K562 (cell line): ENCODE measurements at regions not wholly inside any gene's neighbourhood (a gene's known extent, or its start where the extent isn't known, plus 50 kb on each side); places are given as distances from the start of the nearest gene placed in this dataset.
"Not testable (repeated sequence)": the region's sequence is repeated elsewhere in the genome, so short reads cannot be mapped to it uniquely, and the experiment has no call there.

ENCODE experiments used
- ATAC-seq: fragments of 200-7000 bp; cut with Tn5 transposase; 3 replicates; pipeline ENCODE4 v1.9.1; 2020; ENCODE audit warnings: moderate library complexity
- BruUV-seq: library from RNA; stranded (reverse); fragments of 400-500 nt; replicated peaks from 2 replicates; lab custom pipeline; 2021; lab: Mats Ljungman, UMichigan
- CTCF ChIA-PET: fragments of 300-600 bp; formaldehyde crosslinking; extraction: SDS; loops from one replicate; lab custom pipeline; 2021; ENCODE audit warnings: low intra/inter-chr PET ratio; lab: Yijun Ruan, JAX
- POLR2A ChIA-PET: fragments of 300-600, 350-650 bp; sonication (Branson Sonifier 250); formaldehyde crosslinking; extraction: SDS; loops from one replicate; lab custom pipeline; 2021; ENCODE audit warnings: antibody characterized with exemption, inconsistent platforms; lab: Yijun Ruan, JAX
- DNase-seq, 4 experiments: peaks; one replicate each; pipeline versions ENCODE4 v3.0.0 to v3.0.0-alpha.2; 2011 to 2018; ENCODE audit warnings: low spot score in 3 of 4, mixed read lengths in 3 of 4; ENCODE audit errors: extremely low read depth in 1 of 4
- FAIRE-seq: peaks from 2 replicates; lab custom pipeline; 2011; peaks lifted over from hg19 to GRCh38; lab: Jason Lieb, UNC
- H2AFZ ChIP-seq: 2 replicates; pipeline ENCODE4 v1.6.0; 2011; ENCODE audit warnings: low read depth, low read length, control low read depth, inconsistent platforms
- H3K27ac ChIP-seq: fragments of 200-600 bp; 3 replicates; pipeline ENCODE4 v1.8.0; 2011; ENCODE audit warnings: low read depth, mild to moderate bottlenecking, control low read depth, inconsistent platforms, low read length, moderate library complexity, mixed read lengths; ENCODE audit errors: extremely low read depth
- H3K27me3 ChIP-seq, 2 experiments: fragments of 300-600 bp in 1 of 2; 2 replicates in 1 of 2; 3 replicates in 1 of 2; pipeline versions ENCODE4 v1.6.0 to v1.8.0; 2011; ENCODE audit warnings: inconsistent platforms in 2 of 2, low read length in 2 of 2, mild to moderate bottlenecking in 1 of 2, mixed read lengths in 1 of 2, moderate library complexity in 1 of 2; ENCODE audit not compliant: control insufficient read depth in 2 of 2, insufficient read depth in 2 of 2
- H3K36me3 ChIP-seq: fragments of 300-600 bp; 3 replicates; pipeline ENCODE4 v1.8.0; 2011; ENCODE audit warnings: mild to moderate bottlenecking, low read length, inconsistent platforms; ENCODE audit not compliant: control insufficient read depth, insufficient read depth
- H3K4me1 ChIP-seq, 2 experiments: fragments of 200-600 bp in 1 of 2; replicated peaks in 1 of 2; 2 replicates in 1 of 2; 3 replicates in 1 of 2; pipeline versions ENCODE4 v1.5.1 to v1.8.0; 2011; ENCODE audit warnings: inconsistent platforms in 2 of 2, low read length in 2 of 2, mild to moderate bottlenecking in 1 of 2, mixed read lengths in 1 of 2, moderate library complexity in 1 of 2; ENCODE audit not compliant: control insufficient read depth in 2 of 2, insufficient read depth in 2 of 2
- H3K4me2 ChIP-seq: 2 replicates; pipeline ENCODE4 v1.6.1; 2011; ENCODE audit warnings: low read length, control low read depth, inconsistent platforms, mixed read lengths; ENCODE audit not compliant: insufficient read depth
- H3K4me3 ChIP-seq: fragments of 200-600 bp; sonication (generic), shearing (Covaris generic); 2 replicates; pipeline ENCODE4 v1.5.1; 2016; ENCODE audit warnings: control low read depth, inconsistent platforms
- H3K79me2 ChIP-seq: fragments of 200-600 bp; 3 replicates; pipeline ENCODE4 v1.8.0; 2011; ENCODE audit warnings: low read length, inconsistent platforms; ENCODE audit not compliant: control insufficient read depth, insufficient read depth
- H3K9ac ChIP-seq, 2 experiments: 2 replicates each; pipeline versions ENCODE4 v1.6.0 to v1.6.1; 2011; ENCODE audit warnings: low read depth in 2 of 2, low read length in 2 of 2, control low read depth in 1 of 2, inconsistent platforms in 1 of 2, mild to moderate bottlenecking in 1 of 2, mixed read lengths in 1 of 2; ENCODE audit not compliant: insufficient read depth in 1 of 2
- H3K9me1 ChIP-seq: one replicate; pipeline ENCODE4 v1.6.0; 2011; ENCODE audit warnings: inconsistent platforms, mild to moderate bottlenecking, low read length, moderate library complexity; ENCODE audit not compliant: control insufficient read depth, insufficient read depth
- H3K9me3 ChIP-seq: replicated peaks from 2 replicates; pipeline ENCODE4 v1.5.1; 2011; ENCODE audit warnings: low read depth, low read length, inconsistent platforms; ENCODE audit not compliant: control insufficient read depth, insufficient read depth
- H4K20me1 ChIP-seq: replicated peaks from 2 replicates; pipeline ENCODE4 v1.6.1; 2011; ENCODE audit warnings: low read length, inconsistent platforms, mixed read lengths; ENCODE audit not compliant: control insufficient read depth, insufficient read depth
- ADNP ChIP-seq: fragments of 200-800 bp; sonication (Bioruptor generic); IDR thresholded peaks from 2 replicates; pipeline ENCODE4 v1.6.1; 2016; ENCODE audit warnings: missing genetic modification characterization, missing compliant biosample characterization
- CSDE1 ChIP-seq, 2 experiments: fragments of 450-650 bp; IDR thresholded peaks; 2 replicates each; pipeline ENCODE4 v1.6.1; 2016; ENCODE audit warnings: mild to moderate bottlenecking in 1 of 2
- KDM1A ChIP-seq, 2 experiments: fragments of 450-650 bp; IDR thresholded peaks; 2 replicates each; pipeline ENCODE4 v1.6.1; 2016; ENCODE audit warnings: mild to moderate bottlenecking in 2 of 2
- ZNF146 ChIP-seq: IDR thresholded peaks from one replicate; pipeline ENCODE4 v1.6.1; 2018; ENCODE audit warnings: missing compliant biosample characterization; ENCODE audit not compliant: unreplicated experiment
- WGBS: fragments of 100-300 bp; shearing (Covaris generic); methylation state at CpG from one replicate; pipeline ENCODE4 v1.1.6; 2016; ENCODE audit warnings: low coverage, mixed read lengths; ENCODE audit not compliant: insufficient coverage; ENCODE audit errors: missing lambda C conversion rate; 5-methylcytosine and 5-hydroxymethylcytosine counted together
- in situ Hi-C: fragments of 300-500 bp; cut with MboI; formaldehyde crosslinking; loops from 4 replicates; pipeline ENCODE4 v1.15.0; 2018; ENCODE audit warnings: inconsistent platforms, mixed read lengths
- intact Hi-C: fragments of 100-400 bp; cut with micrococcal nuclease; formaldehyde crosslinking; loops from 2 replicates; pipeline ENCODE4 v1.14.2; 2022

GRCh38 chr7:66461397-66461796 lies 167.3 kb upstream of the KCTD7 start:
- BruUV-seq, H3K9me3 ChIP-seq, H3K79me2 ChIP-seq, H3K27ac ChIP-seq, POLR2A ChIA-PET, H4K20me1 ChIP-seq, intact Hi-C loops, H3K9me1 ChIP-seq, DNase-seq, H3K36me3 ChIP-seq, in situ Hi-C loops, CTCF ChIA-PET, H3K4me3 ChIP-seq, H2AFZ ChIP-seq, ATAC-seq, H3K9ac ChIP-seq, H3K4me2 ChIP-seq, FAIRE-seq, H3K27me3 ChIP-seq: not testable (repeated sequence)
- 94% methylated on average over 4 of the region's 4 CpGs for WGBS
- peaks cover 2 to 23% of the 10 kb centered on the region in 2 experiments; a peak in 4 of 5 replicates for H3K4me1 ChIP-seq
- TF ChIP-seq CSDE1 (IDR thresholded peaks at IDR 0.05) (0 out of 4 replicates have a peak, but pooled peaks of 1 of the 2 experiments have one; percentile 25), ZNF146 (CRISPR knock-in tag) (peak; percentile 61), ADNP (peak; percentile 74), KDM1A (IDR thresholded peaks at IDR 0.05) (0 out of 4 replicates have a peak, but pooled peaks of 1 of the 2 experiments have one; percentile 8)

- BruUV-seq, FAIRE-seq, H3K27ac ChIP-seq, DNase-seq, H3K9me3 ChIP-seq, intact Hi-C loops, H3K27me3 ChIP-seq, H3K79me2 ChIP-seq, H3K4me3 ChIP-seq, H2AFZ ChIP-seq, H4K20me1 ChIP-seq, CTCF ChIA-PET, in situ Hi-C loops, ATAC-seq, H3K9ac ChIP-seq, H3K36me3 ChIP-seq, H3K4me2 ChIP-seq, H3K9me1 ChIP-seq: not testable (repeated sequence)
- WGBS: 92% methylated on average over 4 of the region's 4 CpGs
- POLR2A ChIA-PET: interaction anchor here (0.9 kb wide), 1 partner anchor 31 kb away, joined by 3 read pairs; no protein-coding TSS in a partner anchor
- H3K4me1 ChIP-seq: peaks cover 2 to 23% of the 10 kb centered on the region in 2 experiments; a peak in 4 of 5 replicates
These were observed 165.8 kb upstream of the KCTD7 start for GRCh38 chr7:66462831-66463230.
